ENCODE measurements at regions not wholly inside any gene's neighbourhood (a gene's known extent, or its start where the extent isn't known, plus 50 kb on each side); places are given as distances from the start of the nearest gene placed in this dataset.

DNA sequence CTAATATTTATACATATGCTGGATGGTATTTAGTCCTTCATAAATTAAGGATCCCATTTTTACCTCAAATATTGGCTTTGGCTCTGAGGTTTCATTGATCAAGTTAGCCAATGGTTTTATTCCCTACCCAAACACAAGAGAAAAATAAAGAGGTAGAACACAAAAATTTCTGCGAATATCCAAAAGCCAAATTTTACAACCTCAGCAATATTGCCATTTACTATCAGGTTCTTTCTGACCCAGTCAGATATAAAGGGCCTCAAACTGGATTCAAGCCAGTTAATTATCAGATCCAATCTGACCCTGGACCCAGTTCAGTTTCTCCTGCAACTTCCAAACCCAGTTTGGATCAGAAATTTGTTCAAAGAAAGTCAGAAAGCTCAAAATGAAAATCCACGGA, 998.1 kb downstream of the SI start:
- Mint-ChIP-seq H3K27ac (no peak overlapping the region), H3K36me3 (ENCODE audit: insufficient read depth in 1 of 3, low read depth in 3 of 3) (peaks cover 0 to 4% (median 0%) of the 10 kb centered on the region in 3 experiments; a peak in 2 of 7 replicates), H3K27me3 (ENCODE audit: low read depth) (no peaks in the 10 kb centered on the region; the same call in 1 of the 2 replicates), H3K4me3 (no peak overlapping the region), H3K9me3 (peaks cover 9 to 10% of the 10 kb centered on the region in 2 experiments; a peak in 4 of 5 replicates), H3K4me1 (no peaks in the 10 kb centered on the region)
- no peak overlapping the region for H3K56ac ChIP-seq (ENCODE audit: insufficient read length, low read depth, low read length)
- H3K27ac ChIP-seq (ENCODE audit: insufficient read length, low read depth, low read length): no peak overlapping the region
- H2BK120ac ChIP-seq (ENCODE audit: low read depth, low read length, poor library complexity, severe bottlenecking): no peak overlapping the region
- H3T11ph ChIP-seq (ENCODE audit: low read length): no peak overlapping the region
- H2BK12ac ChIP-seq (ENCODE audit: insufficient read length, low read depth, low read length): no peak overlapping the region
- no peak overlapping the region for H3K4ac ChIP-seq (ENCODE audit: low read depth, low read length)
- H3K4me1 ChIP-seq (ENCODE audit: insufficient read depth, low read length): no peaks in the 10 kb centered on the region
- no peak for DNase-seq
- H4K5ac ChIP-seq (ENCODE audit: insufficient read length, low read depth, low read length): no peak overlapping the region
- H3K23me2 ChIP-seq (ENCODE audit: insufficient read length, low read depth, low read length, poor library complexity, severe bottlenecking): no peaks in the 10 kb centered on the region
- no peaks in the 10 kb centered on the region for H3K27me3 ChIP-seq (ENCODE audit: insufficient read depth, low read length)
- H2BK15ac ChIP-seq (ENCODE audit: low read depth, low read length): no peak overlapping the region
- no peak overlapping the region for H2BK5ac ChIP-seq (ENCODE audit: insufficient read length, low read length)
- no peak overlapping the region for H2AK5ac ChIP-seq (ENCODE audit: insufficient read length, low read length)
- WGBS (ENCODE audit: extremely low coverage, insufficient read length, low lambda C conversion rate): no CpG with 5 or more reads among the region's 2 CpGs
- no peaks in the 10 kb centered on the region for H3K79me1 ChIP-seq (ENCODE audit: insufficient read depth, low read depth, low read length, poor library complexity, severe bottlenecking)
- no peak overlapping the region for H3K18ac ChIP-seq (ENCODE audit: insufficient read length, low read depth, low read length)
- no peak overlapping the region for H4K8ac ChIP-seq (replicated peaks; ENCODE audit: insufficient read length, low read depth, low read length)
- no peaks in the 10 kb centered on the region for H4K20me1 ChIP-seq (ENCODE audit: control insufficient read depth, insufficient read depth, insufficient read length)
- H2BK20ac ChIP-seq (ENCODE audit: low read depth, low read length, poor library complexity, severe bottlenecking): no peak overlapping the region
- no peak overlapping the region for H2AFZ ChIP-seq (ENCODE audit: low read length)
- no peaks in the 10 kb centered on the region for H3K79me2 ChIP-seq (ENCODE audit: insufficient read depth, low read length)
- H3K4me2 ChIP-seq (ENCODE audit: insufficient read depth, insufficient read length, low read length): no peak overlapping the region
- H3K14ac ChIP-seq (ENCODE audit: insufficient read depth, low read length): no peak overlapping the region
- no peaks in the 10 kb centered on the region for H3K9me3 ChIP-seq (ENCODE audit: control insufficient read depth, low read depth, low read length)
- H3K9ac ChIP-seq (ENCODE audit: extremely low read depth, insufficient read length, low read length): no peak overlapping the region
- H4K91ac ChIP-seq (ENCODE audit: insufficient read length, low read depth, low read length): no peak overlapping the region
- no peak for TF ChIP-seq CTCF (conservative IDR thresholded peaks at IDR 0.05)
- no peak overlapping the region for H3K23ac ChIP-seq (ENCODE audit: insufficient read length, low read depth, low read length)
